HL-60 (cell line): ENCODE measurements at regions not wholly inside any gene's neighbourhood (a gene's known extent, or its start where the extent isn't known, plus 50 kb on each side); places are given as distances from the start of the nearest gene placed in this dataset.

Source experiments
- GABPA ChIP-seq: IDR thresholded peaks from 2 replicates; pipeline ENCODE4 v1.6.1; 2012; ENCODE audit warnings: low read depth
- POLR2AphosphoS5 ChIP-seq: IDR thresholded peaks from 2 replicates; pipeline ENCODE4 v1.6.1; 2012; ENCODE audit warnings: low read depth
- TF ChIP-seq, protein P1 (sequence below): IDR thresholded peaks from one replicate; pipeline ENCODE4 v1.5.1; 2011; ENCODE audit warnings: low read length, control low read depth, inconsistent platforms; ENCODE audit not compliant: insufficient read depth

DNA sequence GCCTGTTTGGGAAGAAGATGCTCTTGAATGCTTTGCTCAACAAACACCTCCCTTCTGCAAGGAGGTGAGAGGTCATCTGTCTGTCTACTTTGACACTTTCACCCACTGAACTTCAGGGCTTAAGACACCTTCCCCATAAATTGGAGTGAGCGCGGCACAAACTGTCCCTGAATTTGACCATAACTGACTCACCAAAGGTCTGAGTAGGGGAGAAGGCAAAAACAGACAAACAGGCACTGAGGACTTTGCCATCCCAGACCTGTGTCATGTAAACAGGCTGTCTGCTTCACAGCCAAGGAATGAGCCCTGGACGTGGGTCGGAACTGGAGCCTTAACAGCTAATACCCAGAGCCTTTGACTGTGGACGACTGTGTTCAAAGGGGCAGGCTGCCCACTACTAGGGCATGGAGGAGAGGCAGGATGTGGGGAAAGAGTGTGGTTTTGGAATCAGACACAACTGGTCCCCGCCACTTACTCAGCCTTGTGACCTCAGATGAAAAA is 320.9 kb upstream of the KLF4 start:
- TF ChIP-seq, protein P1, sequence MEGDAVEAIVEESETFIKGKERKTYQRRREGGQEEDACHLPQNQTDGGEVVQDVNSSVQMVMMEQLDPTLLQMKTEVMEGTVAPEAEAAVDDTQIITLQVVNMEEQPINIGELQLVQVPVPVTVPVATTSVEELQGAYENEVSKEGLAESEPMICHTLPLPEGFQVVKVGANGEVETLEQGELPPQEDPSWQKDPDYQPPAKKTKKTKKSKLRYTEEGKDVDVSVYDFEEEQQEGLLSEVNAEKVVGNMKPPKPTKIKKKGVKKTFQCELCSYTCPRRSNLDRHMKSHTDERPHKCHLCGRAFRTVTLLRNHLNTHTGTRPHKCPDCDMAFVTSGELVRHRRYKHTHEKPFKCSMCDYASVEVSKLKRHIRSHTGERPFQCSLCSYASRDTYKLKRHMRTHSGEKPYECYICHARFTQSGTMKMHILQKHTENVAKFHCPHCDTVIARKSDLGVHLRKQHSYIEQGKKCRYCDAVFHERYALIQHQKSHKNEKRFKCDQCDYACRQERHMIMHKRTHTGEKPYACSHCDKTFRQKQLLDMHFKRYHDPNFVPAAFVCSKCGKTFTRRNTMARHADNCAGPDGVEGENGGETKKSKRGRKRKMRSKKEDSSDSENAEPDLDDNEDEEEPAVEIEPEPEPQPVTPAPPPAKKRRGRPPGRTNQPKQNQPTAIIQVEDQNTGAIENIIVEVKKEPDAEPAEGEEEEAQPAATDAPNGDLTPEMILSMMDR = no peak
- TF ChIP-seq POLR2AphosphoS5 (no peak), GABPA (no peak)
